ENCODE measurements at regions not wholly inside any gene's neighbourhood (a gene's known extent, or its start where the extent isn't known, plus 50 kb on each side); places are given as distances from the start of the nearest gene placed in this dataset.

DNA sequence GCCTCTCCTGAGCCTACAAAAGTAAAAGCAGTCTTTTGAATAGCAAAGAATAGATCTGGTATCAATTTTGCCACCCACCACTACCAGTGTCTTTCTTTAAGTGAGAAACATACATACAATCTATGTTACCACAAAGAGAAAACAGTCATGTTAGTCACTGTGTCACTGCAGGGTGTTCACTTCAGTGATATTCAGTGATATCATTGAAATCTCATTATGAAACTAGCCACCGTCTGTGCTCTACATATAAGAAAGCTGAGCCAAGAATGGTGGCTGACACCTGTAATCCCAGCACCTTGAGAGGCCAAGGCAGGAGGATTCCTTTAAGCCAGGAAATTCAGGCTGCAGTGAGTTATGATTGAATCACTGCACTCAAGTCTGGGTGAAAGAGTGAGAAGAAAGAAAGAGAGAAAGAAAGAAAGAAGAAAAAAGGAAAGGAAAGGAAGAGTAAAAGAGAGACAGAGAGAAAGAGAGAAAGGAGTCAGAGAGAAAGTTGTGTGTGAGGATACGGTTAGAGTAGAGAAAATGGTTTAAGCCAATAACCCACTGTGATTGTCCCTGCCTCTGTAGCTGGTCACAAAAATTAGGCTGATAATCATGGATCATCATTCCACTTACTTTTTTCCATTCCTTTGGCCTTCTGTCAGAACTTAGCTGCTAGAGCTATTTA lies 847.1 kb downstream of the FAM181B start:
- no peak overlapping the region for H3K4me3 ChIP-seq (ENCODE audit: low read depth in 2 of 2, low read length in 2 of 2)
- H3K36me3 ChIP-seq (ENCODE audit: control insufficient read depth, insufficient read depth, low read length) = no peaks in the 10 kb centered on the region
- no peak overlapping the region for H3K27ac ChIP-seq (ENCODE audit: low read length)
- CTCF ChIA-PET = no interaction called here
- no peaks in the 10 kb centered on the region; the same call in 1 of the 2 replicates for H3K9me3 ChIP-seq (ENCODE audit: control insufficient read depth, insufficient read depth, low read depth, low read length)
- intact Hi-C loops (cut with micrococcal nuclease; ENCODE audit: unreplicated experiment) (no loop called here), in situ Hi-C loops (cut with HindIII; ENCODE audit: low pct_unique_long_range_greater_than_20kb, low sequenced_read_pairs) (no loop called here)
- H3K4me1 ChIP-seq (ENCODE audit: control insufficient read depth, insufficient read depth, low read length) = no peaks in the 10 kb centered on the region
- TF ChIP-seq, protein P1, sequence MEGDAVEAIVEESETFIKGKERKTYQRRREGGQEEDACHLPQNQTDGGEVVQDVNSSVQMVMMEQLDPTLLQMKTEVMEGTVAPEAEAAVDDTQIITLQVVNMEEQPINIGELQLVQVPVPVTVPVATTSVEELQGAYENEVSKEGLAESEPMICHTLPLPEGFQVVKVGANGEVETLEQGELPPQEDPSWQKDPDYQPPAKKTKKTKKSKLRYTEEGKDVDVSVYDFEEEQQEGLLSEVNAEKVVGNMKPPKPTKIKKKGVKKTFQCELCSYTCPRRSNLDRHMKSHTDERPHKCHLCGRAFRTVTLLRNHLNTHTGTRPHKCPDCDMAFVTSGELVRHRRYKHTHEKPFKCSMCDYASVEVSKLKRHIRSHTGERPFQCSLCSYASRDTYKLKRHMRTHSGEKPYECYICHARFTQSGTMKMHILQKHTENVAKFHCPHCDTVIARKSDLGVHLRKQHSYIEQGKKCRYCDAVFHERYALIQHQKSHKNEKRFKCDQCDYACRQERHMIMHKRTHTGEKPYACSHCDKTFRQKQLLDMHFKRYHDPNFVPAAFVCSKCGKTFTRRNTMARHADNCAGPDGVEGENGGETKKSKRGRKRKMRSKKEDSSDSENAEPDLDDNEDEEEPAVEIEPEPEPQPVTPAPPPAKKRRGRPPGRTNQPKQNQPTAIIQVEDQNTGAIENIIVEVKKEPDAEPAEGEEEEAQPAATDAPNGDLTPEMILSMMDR (IDR thresholded peaks at IDR 0.05) = no peak
- TF ChIP-seq POLR2AphosphoS5 (IDR thresholded peaks at IDR 0.05; ENCODE audit: low read depth, low read length) = no peak
- no peak for TF ChIP-seq TCF7L2 (IDR thresholded peaks at IDR 0.05; ENCODE audit: low read depth, low read length)
- TF ChIP-seq, protein P2, sequence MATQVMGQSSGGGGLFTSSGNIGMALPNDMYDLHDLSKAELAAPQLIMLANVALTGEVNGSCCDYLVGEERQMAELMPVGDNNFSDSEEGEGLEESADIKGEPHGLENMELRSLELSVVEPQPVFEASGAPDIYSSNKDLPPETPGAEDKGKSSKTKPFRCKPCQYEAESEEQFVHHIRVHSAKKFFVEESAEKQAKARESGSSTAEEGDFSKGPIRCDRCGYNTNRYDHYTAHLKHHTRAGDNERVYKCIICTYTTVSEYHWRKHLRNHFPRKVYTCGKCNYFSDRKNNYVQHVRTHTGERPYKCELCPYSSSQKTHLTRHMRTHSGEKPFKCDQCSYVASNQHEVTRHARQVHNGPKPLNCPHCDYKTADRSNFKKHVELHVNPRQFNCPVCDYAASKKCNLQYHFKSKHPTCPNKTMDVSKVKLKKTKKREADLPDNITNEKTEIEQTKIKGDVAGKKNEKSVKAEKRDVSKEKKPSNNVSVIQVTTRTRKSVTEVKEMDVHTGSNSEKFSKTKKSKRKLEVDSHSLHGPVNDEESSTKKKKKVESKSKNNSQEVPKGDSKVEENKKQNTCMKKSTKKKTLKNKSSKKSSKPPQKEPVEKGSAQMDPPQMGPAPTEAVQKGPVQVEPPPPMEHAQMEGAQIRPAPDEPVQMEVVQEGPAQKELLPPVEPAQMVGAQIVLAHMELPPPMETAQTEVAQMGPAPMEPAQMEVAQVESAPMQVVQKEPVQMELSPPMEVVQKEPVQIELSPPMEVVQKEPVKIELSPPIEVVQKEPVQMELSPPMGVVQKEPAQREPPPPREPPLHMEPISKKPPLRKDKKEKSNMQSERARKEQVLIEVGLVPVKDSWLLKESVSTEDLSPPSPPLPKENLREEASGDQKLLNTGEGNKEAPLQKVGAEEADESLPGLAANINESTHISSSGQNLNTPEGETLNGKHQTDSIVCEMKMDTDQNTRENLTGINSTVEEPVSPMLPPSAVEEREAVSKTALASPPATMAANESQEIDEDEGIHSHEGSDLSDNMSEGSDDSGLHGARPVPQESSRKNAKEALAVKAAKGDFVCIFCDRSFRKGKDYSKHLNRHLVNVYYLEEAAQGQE (IDR thresholded peaks at IDR 0.05; ENCODE audit: insufficient read depth in 1 of 2, low read depth in 2 of 2, low read length in 1 of 2) = no peak
- H3K27me3 ChIP-seq (ENCODE audit: control insufficient read depth, insufficient read depth, low read length) = no peaks in the 10 kb centered on the region
- POLR2A ChIA-PET = no interaction called here
- DNase-seq (ENCODE audit: low read depth, low spot score) (no peak), ATAC-seq (no peak)
- no TSS peak for BruUV-seq (replicated peaks)

DNA sequence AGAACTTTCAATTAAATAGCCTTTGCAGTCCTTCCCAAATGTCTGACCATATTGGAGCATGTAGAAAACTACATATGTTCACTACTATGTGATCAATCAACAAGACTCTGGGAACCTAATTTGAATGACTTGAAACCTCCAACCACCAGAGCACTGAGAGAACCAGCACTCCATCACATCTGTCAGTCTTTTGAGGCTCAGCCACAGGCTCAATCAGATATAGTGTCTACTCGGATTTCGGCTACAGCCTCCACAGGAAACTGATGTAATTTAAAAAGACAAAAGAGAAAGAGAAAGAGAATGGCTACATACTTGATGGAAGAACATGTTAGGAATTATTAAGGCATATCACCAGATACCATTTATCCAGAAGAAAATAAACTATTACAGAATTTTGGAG lies 859.0 kb downstream of the FAM181B start:
- ChIA-PET POLR2A (no interaction called here), CTCF (no interaction called here)
- no peaks in the 10 kb centered on the region for H3K9me3 ChIP-seq (ENCODE audit: control insufficient read depth, insufficient read depth, low read depth, low read length)
- in situ Hi-C loops (cut with HindIII; ENCODE audit: low pct_unique_long_range_greater_than_20kb, low sequenced_read_pairs) = no loop called here
- BruUV-seq (replicated peaks) = no TSS peak
- DNase-seq (ENCODE audit: low read depth, low spot score) (no peak), ATAC-seq (no peak)
- H3K27ac ChIP-seq (ENCODE audit: low read length) = no peak overlapping the region
- no peaks in the 10 kb centered on the region for H3K4me1 ChIP-seq (ENCODE audit: control insufficient read depth, insufficient read depth, low read length)
- no peaks in the 10 kb centered on the region for H3K36me3 ChIP-seq (ENCODE audit: control insufficient read depth, insufficient read depth, low read length)
- no peak overlapping the region for H3K4me3 ChIP-seq (ENCODE audit: low read depth in 2 of 2, low read length in 2 of 2)
- intact Hi-C loops (cut with micrococcal nuclease; ENCODE audit: unreplicated experiment) = no loop called here
- no peaks in the 10 kb centered on the region for H3K27me3 ChIP-seq (ENCODE audit: control insufficient read depth, insufficient read depth, low read length)
- TF ChIP-seq, protein P2 (IDR thresholded peaks at IDR 0.05; ENCODE audit: insufficient read depth in 1 of 2, low read depth in 2 of 2, low read length in 1 of 2) = no peak
- no peak for TF ChIP-seq POLR2AphosphoS5 (IDR thresholded peaks at IDR 0.05; ENCODE audit: low read depth, low read length)
- no peak for TF ChIP-seq SIN3A (IDR thresholded peaks at IDR 0.05; ENCODE audit: borderline replicate concordance, insufficient read depth, low read depth, low read length)
- TF ChIP-seq, protein P1 (IDR thresholded peaks at IDR 0.05) = no peak
- no peak for TF ChIP-seq TCF7L2 (IDR thresholded peaks at IDR 0.05; ENCODE audit: low read depth, low read length)

All from Panc1 (cell line).